Peyer's patch (tissue), 4 donors: ENCODE measurements at regions not wholly inside any gene's neighbourhood (a gene's known extent, or its start where the extent isn't known, plus 50 kb on each side); places are given as distances from the start of the nearest gene placed in this dataset.

Experiments used
- CTCF ChIP-seq, 6 experiments: fragments of 450-650 bp in 4 of 6; fragments of 200-600 bp in 2 of 6; sonication (generic) in 1 of 6; IDR thresholded peaks; one replicate each; pipeline ENCODE4 v1.5.1; 2017 to 2019; ENCODE audit warnings: antibody characterized with exemption in 6 of 6, mild to moderate bottlenecking in 3 of 6, moderate library complexity in 1 of 6
- POLR2A ChIP-seq, 2 donors: fragments of 450-650 bp; IDR thresholded peaks; one replicate each; pipeline ENCODE4 v1.5.1; 2017; ENCODE audit warnings: antibody characterized with exemption in 2 of 2, mild to moderate bottlenecking in 2 of 2, moderate library complexity in 2 of 2

DNA sequence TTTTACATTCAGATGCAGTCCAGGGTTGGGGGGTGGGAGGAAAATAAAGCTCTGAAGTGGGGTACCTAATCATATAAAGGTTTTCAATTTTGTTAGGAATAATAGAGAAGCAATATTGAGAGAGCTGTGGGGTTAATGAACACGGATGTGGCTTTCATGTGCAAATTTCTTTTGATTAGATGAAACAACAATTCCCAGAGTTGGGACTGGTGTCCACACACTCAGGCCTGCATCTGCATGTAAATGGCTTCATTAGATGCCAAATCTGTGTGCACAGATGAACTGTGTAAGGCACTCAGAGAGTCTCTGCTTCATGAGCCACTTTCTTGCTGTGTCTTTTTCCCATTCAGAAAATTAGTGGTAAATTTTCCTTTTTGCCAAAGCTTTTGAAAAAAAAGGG, 377.1 kb upstream of the NOVA1 start:
- TF ChIP-seq POLR2A (IDR thresholded peaks at IDR 0.05) (no peak), CTCF (IDR thresholded peaks at IDR 0.05) (no peak)
